H1 (cell line): ENCODE measurements at regions not wholly inside any gene's neighbourhood (a gene's known extent, or its start where the extent isn't known, plus 50 kb on each side); places are given as distances from the start of the nearest gene placed in this dataset.

Source experiments
- ATF2 ChIP-seq: IDR thresholded peaks from 2 replicates; pipeline ENCODE4 v1.6.1; 2012; ENCODE audit warnings: low read length, inconsistent platforms
- JUN ChIP-seq: IDR thresholded peaks from 2 replicates; pipeline ENCODE4 v1.6.1; 2011; ENCODE audit warnings: low read depth, mild to moderate bottlenecking, improper control_type of control experiment, low read length
- KDM1A ChIP-seq: fragments of 200-600, 300-600 bp; sonication (generic); IDR thresholded peaks from 2 replicates; pipeline ENCODE4 v1.7.1; 2016; ENCODE audit warnings: mild to moderate bottlenecking, low read length, borderline replicate concordance
- POLR2A ChIP-seq, 2 experiments: IDR thresholded peaks; 1 replicate in 1 of 2; 2 replicates in 1 of 2; pipeline ENCODE4 v1.6.1; 2011; ENCODE audit warnings: low read depth in 2 of 2, low read length in 2 of 2, mild to moderate bottlenecking in 2 of 2; ENCODE audit errors: control extremely low read depth in 1 of 2
- RNF2 ChIP-seq: fragments of 200-900, 300-1000 bp; sonication (generic); IDR thresholded peaks from 2 replicates; pipeline ENCODE4 v1.7.1; 2016; ENCODE audit warnings: borderline replicate concordance, low read depth, mild to moderate bottlenecking, antibody characterized with exemption, low read length; ENCODE audit not compliant: poor library complexity, severe bottlenecking; ENCODE audit errors: missing control alignments
- SIRT6 ChIP-seq: IDR thresholded peaks from one replicate; pipeline ENCODE4 v1.7.1; 2012; ENCODE audit warnings: low read length, inconsistent platforms
- TAF7 ChIP-seq: optimal IDR thresholded peaks from 2 replicates; pipeline ENCODE3; 2011; ENCODE audit warnings: low read depth, mild to moderate bottlenecking, inconsistent platforms, low read length, moderate library complexity, borderline replicate concordance

- TF ChIP-seq RNF2 (no peak), POLR2A (IDR thresholded peaks at IDR 0.05; ENCODE audit: control extremely low read depth in 1 of 2, low read depth in 2 of 2, low read length in 2 of 2) (no peak), JUN (no peak), ATF2 (no peak), TAF7 (no peak), SIRT6 (no peak), KDM1A (no peak)
- TF ChIP-seq, all 59 proteins: peak for 0
Observed at GRCh38 chr14:94679106-94679810, 67.1 kb downstream of the SERPINA3 start (continued).
